H1 (cell line): ENCODE measurements at regions not wholly inside any gene's neighbourhood (a gene's known extent, or its start where the extent isn't known, plus 50 kb on each side); places are given as distances from the start of the nearest gene placed in this dataset.

Experiments used
- CTCF ChIP-seq, 3 experiments: IDR thresholded peaks; 1 replicate in 2 of 3; 2 replicates in 1 of 3; pipeline versions ENCODE4 v1.5.1 to v1.6.1; 2011; ENCODE audit warnings: low read length in 3 of 3, mild to moderate bottlenecking in 3 of 3, inconsistent platforms in 2 of 3, low read depth in 1 of 3, moderate library complexity in 1 of 3; ENCODE audit not compliant: insufficient read depth in 1 of 3; ENCODE audit errors: control extremely low read depth in 1 of 3
- EZH2 ChIP-seq: fragments of 200-600 bp; sonication (generic); IDR thresholded peaks from 2 replicates; pipeline ENCODE4 v1.7.1; 2012; ENCODE audit warnings: low read depth, mild to moderate bottlenecking, moderate library complexity, low read length, inconsistent platforms; ENCODE audit not compliant: severe bottlenecking
- GTF2F1 ChIP-seq: IDR thresholded peaks from 2 replicates; pipeline ENCODE4 v1.6.1; 2012; ENCODE audit warnings: low read depth, low read length, improper control_type of control experiment, borderline replicate concordance
- HDAC2 ChIP-seq, 2 experiments: fragments of 300-600 bp in 1 of 2; sonication (generic) in 1 of 2; IDR thresholded peaks; 2 replicates each; pipeline ENCODE4 v1.6.1; 2011 to 2012; ENCODE audit warnings: low read depth in 2 of 2, low read length in 2 of 2, mild to moderate bottlenecking in 2 of 2, moderate library complexity in 2 of 2, borderline replicate concordance in 1 of 2, inconsistent platforms in 1 of 2
- JUN ChIP-seq: IDR thresholded peaks from 2 replicates; pipeline ENCODE4 v1.6.1; 2011; ENCODE audit warnings: low read depth, mild to moderate bottlenecking, improper control_type of control experiment, low read length
- MAX ChIP-seq: IDR thresholded peaks from 2 replicates; pipeline ENCODE4 v1.6.1; 2012; ENCODE audit warnings: inconsistent platforms
- POLR2A ChIP-seq, 2 experiments: IDR thresholded peaks; 1 replicate in 1 of 2; 2 replicates in 1 of 2; pipeline ENCODE4 v1.6.1; 2011; ENCODE audit warnings: low read depth in 2 of 2, low read length in 2 of 2, mild to moderate bottlenecking in 2 of 2; ENCODE audit errors: control extremely low read depth in 1 of 2
- POLR2AphosphoS5 ChIP-seq: IDR thresholded peaks from 2 replicates; pipeline ENCODE4 v1.6.1; 2011; ENCODE audit warnings: low read depth, low read length
- RFX5 ChIP-seq: IDR thresholded peaks from 2 replicates; pipeline ENCODE4 v1.6.1; 2011; ENCODE audit warnings: low read depth, low read length, improper control_type of control experiment, borderline replicate concordance
- SUZ12 ChIP-seq: fragments of 200-600 bp; sonication (generic); IDR thresholded peaks from 2 replicates; pipeline ENCODE4 v1.6.1; 2012; ENCODE audit warnings: mild to moderate bottlenecking, inconsistent platforms, low read length, moderate library complexity, mixed read lengths
- TAF7 ChIP-seq: optimal IDR thresholded peaks from 2 replicates; pipeline ENCODE3; 2011; ENCODE audit warnings: low read depth, mild to moderate bottlenecking, inconsistent platforms, low read length, moderate library complexity, borderline replicate concordance
- USF2 ChIP-seq: IDR thresholded peaks from 2 replicates; pipeline ENCODE4 v1.6.1; 2011; ENCODE audit warnings: low read length, improper control_type of control experiment
- YY1 ChIP-seq: IDR thresholded peaks from 2 replicates; pipeline ENCODE4 v1.6.1; 2011; ENCODE audit warnings: low read depth, mild to moderate bottlenecking, low read length

GRCh38 chr4:54173281-54173912, 55.7 kb upstream of the PDGFRA start:
- TF ChIP-seq USF2 (no peak), POLR2AphosphoS5 (no peak), EZH2 (no peak), POLR2A (IDR thresholded peaks at IDR 0.05; ENCODE audit: control extremely low read depth in 1 of 2, low read depth in 2 of 2, low read length in 2 of 2) (no peak), CTCF (IDR thresholded peaks at IDR 0.05; ENCODE audit: control extremely low read depth in 1 of 3, insufficient read depth in 1 of 3, low read depth in 1 of 3, low read length in 3 of 3) (no peak), MAX (no peak), HDAC2 (IDR thresholded peaks at IDR 0.05; ENCODE audit: borderline replicate concordance in 1 of 2, low read depth in 2 of 2, low read length in 2 of 2) (no peak), TAF7 (no peak), JUN (no peak), YY1 (no peak), GTF2F1 (no peak), RFX5 (no peak), SUZ12 (no peak)
